GM10248 (cell line): ENCODE measurements at regions not wholly inside any gene's neighbourhood (a gene's known extent, or its start where the extent isn't known, plus 50 kb on each side); places are given as distances from the start of the nearest gene placed in this dataset.
A peak's percentile ranks its signal among the peaks of the same experiment; 100 is the strongest.
"Not testable (repeated sequence)": the region's sequence is repeated elsewhere in the genome, so short reads cannot be mapped to it uniquely, and the experiment has no call there.

Experiments
- CTCF ChIA-PET: fragments of 300-600 bp; sonication (Branson Sonifier 250); formaldehyde crosslinking; extraction: SDS; loops from one replicate; lab custom pipeline; 2021; ENCODE audit warnings: antibody characterized with exemption; lab: Yijun Ruan, JAX
- POLR2A ChIA-PET: fragments of 350-650 bp; sonication (Branson Sonifier 250); formaldehyde crosslinking; extraction: SDS; loops from one replicate; lab custom pipeline; 2020; ENCODE audit warnings: antibody characterized with exemption; lab: Yijun Ruan, JAX
- DNase-seq: peaks from one replicate; pipeline ENCODE4 v3.0.0; 2012; ENCODE audit errors: extremely low spot score
- CTCF ChIP-seq: IDR thresholded peaks from 2 replicates; pipeline ENCODE4 v1.5.1; 2012; ENCODE audit warnings: mild to moderate bottlenecking, low read depth; ENCODE audit errors: extremely low read depth, missing control alignments, control extremely low read depth

DNA sequence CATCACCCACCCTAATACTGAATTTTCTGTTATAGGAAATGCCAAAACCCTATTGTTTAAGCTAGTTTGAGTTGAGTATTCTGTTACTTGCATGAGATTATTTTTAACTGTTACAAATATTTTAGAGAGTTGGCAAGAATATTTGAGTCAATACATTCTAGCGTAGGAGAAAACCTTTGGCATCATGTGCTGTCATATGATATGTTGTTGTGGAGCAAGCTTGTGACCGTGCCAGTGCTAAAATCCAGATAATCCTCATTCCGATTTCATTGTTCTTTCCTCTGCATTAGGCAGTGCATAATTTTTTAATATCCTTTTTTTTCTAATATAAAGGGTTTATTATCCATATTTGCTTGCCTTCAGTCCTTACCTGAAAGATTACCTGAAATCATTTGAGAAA is 168.0 kb upstream of the GMNC start:
- DNase-seq, result no peak
- CTCF ChIA-PET, result interaction anchor here (0.8 to 1.3 kb wide), 2 partner anchors 9 to 20 kb away, joined by 4 to 5 read pairs; no protein-coding TSS in a partner anchor
- POLR2A ChIA-PET, result no interaction called here
- no peak for TF ChIP-seq CTCF

DNA sequence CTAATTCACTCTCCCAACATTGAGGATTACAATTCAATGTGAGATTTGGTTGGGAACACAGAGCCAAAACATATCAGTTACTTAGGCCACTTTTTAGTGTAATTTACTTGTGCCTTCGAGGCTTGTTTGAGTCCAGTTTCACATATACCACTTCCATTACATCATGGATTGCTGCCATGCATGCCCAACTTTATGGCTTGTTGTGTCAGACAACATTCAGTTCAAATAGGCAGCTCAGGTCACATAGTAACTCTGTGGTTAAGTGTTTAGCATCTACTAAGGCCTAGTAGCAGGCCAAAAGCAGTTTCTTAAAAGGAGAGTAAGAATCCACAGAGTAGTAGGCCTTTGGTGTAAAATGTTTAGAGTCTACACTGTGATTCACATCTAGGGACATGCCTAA is 164.3 kb upstream of the GMNC start:
- CTCF ChIA-PET, result interaction anchor here (1.2 to 2.0 kb wide), 2 partner anchors 25 to 136 kb away, joined by 3 to 4 read pairs; no protein-coding TSS in a partner anchor
- POLR2A ChIA-PET, result no interaction called here
- no peak for TF ChIP-seq CTCF
- no peak for DNase-seq

DNA sequence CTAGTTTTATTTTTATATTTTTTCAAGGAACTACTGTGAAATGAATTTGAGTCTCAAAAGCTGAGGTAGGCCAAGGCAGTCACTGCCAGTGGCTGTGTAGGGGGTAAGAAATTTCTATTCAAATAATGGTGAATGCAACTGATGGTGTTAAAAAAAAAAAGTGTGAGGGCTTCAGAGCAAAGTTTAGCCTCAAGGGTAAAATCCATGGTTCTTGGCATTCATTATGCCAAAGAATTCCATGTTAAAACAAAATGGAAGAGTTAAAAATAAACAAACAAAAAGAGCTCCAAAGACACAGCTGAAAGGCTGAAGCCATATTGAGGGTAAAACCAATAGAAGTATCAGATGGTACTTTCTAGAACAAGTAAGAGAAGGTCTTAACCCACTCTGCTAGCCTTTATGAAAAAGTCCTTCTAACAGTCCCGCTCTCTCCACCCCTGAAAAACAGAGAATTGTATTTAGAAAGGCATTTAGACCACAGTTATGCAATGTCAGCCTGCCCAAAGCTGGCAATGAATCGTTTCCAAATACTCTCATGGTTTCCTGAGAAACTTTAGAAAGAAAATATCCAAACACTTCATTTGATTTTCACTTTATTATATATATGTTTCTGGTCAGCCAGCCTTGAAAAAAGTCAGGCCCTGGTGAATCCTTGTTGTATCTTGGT is 158.4 kb upstream of the GMNC start:
- ChIA-PET CTCF (interaction anchor here (1.1 to 1.4 kb wide), 2 partner anchors 10 to 14 kb away, joined by 3 to 4 read pairs; no protein-coding TSS in a partner anchor), POLR2A (no interaction called here)
- TF ChIP-seq CTCF, result no peak
- no peak for DNase-seq

DNA sequence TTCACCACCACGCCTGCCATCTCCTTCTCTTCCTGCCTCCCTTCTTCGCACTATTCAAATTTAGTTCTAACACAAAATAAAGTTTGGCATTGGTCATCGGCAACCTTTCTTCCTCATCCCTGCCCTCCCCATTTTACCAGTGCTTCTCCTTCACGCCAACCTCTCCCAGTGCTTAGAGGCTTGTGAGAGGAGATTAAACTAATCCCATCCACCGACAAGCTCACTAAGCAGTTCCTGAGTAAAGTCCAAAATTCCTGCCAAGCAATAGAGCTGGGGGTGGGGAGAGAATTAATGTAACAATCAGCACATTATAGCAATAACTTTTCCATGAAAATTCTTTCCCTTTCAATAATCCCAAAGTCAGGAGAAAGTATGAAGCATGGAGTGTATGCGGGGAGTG is 157.4 kb upstream of the GMNC start:
- no peak for DNase-seq
- CTCF ChIA-PET, result interaction anchor here (1.1 kb wide), 1 partner anchor 15 kb away, joined by 3 read pairs; no protein-coding TSS in a partner anchor
- no peak for TF ChIP-seq CTCF
- POLR2A ChIA-PET, result no interaction called here

- DNase-seq, POLR2A ChIA-PET: not testable (repeated sequence)
- CTCF ChIA-PET, result interaction anchor here (1.1 kb wide), 1 partner anchor 35 kb away, joined by 3 read pairs; no protein-coding TSS in a partner anchor
Measured at GRCh38 chr3:191015960-191016359, 153.5 kb upstream of the GMNC start.

- ChIA-PET POLR2A (no interaction called here), CTCF (no interaction called here)
- no peak for TF ChIP-seq CTCF
- no peak for DNase-seq
Measured at GRCh38 chr3:191008074-191008473, 145.6 kb upstream of the GMNC start.

DNA sequence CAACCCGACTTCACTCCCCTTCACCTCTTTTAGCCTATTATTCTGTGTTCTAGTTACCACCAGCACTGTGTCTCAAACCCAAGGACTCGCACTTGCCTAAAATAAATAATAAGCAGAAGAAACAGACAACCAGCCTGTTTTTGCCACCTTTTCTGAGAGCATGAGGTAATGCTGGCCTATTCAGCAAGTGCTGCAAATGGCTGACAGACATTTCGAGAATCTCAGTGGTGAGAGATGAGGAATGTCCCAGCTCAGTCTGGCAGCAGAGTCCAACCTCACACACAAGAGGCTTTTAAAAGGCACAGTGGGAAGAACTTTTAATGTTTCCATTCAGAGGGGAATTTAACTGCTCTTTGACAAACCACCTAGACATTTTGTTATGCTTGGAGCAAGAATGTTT is 143.3 kb upstream of the GMNC start:
- no peak for TF ChIP-seq CTCF
- POLR2A ChIA-PET, result no interaction called here
- peak; percentile 6 for DNase-seq
- CTCF ChIA-PET, result no interaction called here
